GM19372 (cell line): ENCODE measurements at regions not wholly inside any gene's neighbourhood (a gene's known extent, or its start where the extent isn't known, plus 50 kb on each side); places are given as distances from the start of the nearest gene placed in this dataset.
"Not testable (repeated sequence)": the region's sequence is repeated elsewhere in the genome, so short reads cannot be mapped to it uniquely, and the experiment has no call there.

Experiments used
- ATAC-seq: cut with Tn5 transposase; IDR thresholded peaks from one replicate; pipeline ENCODE4 v1.9.1; 2021; ENCODE audit warnings: mild to moderate bottlenecking, low read depth, moderate library complexity; ENCODE audit not compliant: unreplicated experiment

DNA sequence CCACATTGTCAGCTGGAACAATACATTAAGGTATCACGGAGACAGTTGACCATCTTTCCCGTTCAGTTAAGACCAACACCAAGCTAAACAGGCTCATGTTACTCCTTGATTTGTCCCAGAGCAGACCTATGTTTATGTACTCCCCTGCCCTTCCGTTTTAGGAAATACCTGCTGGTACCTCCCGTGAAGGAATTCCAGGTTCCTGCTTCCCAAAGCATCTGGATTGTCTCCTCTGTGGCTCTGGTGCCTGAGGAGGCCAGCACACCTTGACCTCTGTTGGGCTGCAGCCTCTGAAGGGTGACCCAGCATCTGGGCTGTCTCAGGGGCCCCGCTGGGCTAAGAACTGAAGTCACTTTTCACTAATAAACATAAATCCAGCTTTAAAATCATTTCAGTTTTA lies 647.8 kb upstream of the MARCKS start:
- ATAC-seq = no peak

DNA sequence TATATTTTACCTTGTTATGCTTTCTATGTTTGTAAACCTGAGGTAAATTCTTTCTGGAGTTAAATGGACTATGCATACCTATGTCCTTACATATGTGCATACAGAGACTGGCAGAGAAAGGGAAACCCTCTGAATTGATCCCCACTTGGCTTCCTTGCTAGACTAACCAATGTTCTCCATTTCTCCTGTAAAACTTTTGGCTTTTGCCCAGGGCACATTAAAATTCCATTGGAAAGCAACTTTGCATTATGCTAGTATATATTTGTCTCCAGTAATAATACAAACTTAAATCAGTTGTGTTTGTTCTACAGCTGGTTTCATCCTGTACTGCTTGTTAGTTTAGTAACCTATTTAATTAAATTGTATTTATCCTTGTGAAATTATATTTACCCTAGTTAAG lies 646.0 kb upstream of the MARCKS start:
- ATAC-seq = no peak

DNA sequence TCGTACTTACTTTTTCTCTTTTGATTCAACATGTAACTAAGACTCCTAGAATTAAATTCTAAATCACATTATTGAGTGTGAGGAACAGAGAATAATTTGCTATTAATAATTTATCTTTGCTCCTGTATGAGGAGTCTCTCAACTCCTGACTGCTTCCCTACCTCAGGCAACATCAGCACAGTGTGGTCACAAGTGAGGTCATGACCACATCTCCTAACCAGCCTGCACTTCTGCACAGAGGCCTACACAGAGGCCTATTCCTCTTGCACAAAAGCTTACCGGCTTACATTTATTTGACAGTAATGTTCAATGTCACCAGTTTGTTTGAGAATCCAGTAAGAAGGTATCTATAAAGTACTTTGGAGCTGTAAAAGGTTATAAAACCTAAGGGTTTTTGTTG lies 637.4 kb upstream of the MARCKS start:
- no peak for ATAC-seq

- no peak for ATAC-seq
Measured at GRCh38 chr6:113220832-113221231, 636.3 kb upstream of the MARCKS start.

- no peak for ATAC-seq
Measured at GRCh38 chr6:113221850-113222249, 635.3 kb upstream of the MARCKS start.

DNA sequence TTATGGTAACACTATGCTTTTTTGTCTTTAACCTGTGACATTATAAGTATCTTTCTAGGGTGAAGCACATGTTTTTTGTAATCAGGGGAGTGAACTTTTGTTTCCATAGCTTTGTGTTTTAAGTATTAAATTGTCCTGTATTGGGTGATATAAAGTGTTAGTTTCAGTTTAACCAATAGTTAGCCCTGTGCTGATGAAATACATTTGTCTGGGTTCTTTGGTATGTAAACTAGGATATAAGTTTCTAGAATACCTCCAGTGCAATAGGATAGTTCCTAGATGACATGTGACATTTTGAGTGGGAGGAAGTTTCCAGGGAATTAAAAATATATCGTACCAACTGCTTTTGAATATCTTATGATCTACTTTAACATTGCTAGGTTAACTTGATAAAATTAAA lies 611.0 kb upstream of the MARCKS start:
- ATAC-seq = no peak

- no peak for ATAC-seq
Measured at GRCh38 chr6:113248532-113248931, 608.6 kb upstream of the MARCKS start.

DNA sequence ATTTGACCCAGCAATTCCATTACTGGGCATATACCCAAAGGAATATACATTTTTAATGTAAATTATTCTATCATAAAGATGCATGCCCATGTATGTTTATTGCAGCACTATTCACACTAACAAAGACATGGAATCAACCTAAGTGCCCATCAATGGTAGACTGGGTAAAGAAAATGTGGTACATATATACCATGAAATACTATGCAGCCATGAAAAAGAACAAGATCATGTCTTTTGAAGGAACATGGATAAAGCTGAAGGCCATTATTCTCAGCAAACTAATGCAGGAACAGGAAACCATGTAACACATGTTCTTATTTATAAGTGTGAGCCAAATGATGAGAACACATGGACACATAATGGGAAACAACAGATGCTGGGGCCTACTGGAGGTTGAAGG lies 603.0 kb upstream of the MARCKS start:
- ATAC-seq = not testable (repeated sequence)

GRCh38 chr6:113258771-113259170 lies 598.4 kb upstream of the MARCKS start:
- no peak for ATAC-seq

GRCh38 chr6:113271437-113271836 lies 585.7 kb upstream of the MARCKS start:
- no peak for ATAC-seq

GRCh38 chr6:113276601-113277000 lies 580.5 kb upstream of the MARCKS start:
- ATAC-seq = no peak

GRCh38 chr6:113277111-113277510 lies 580.0 kb upstream of the MARCKS start:
- no peak for ATAC-seq

DNA sequence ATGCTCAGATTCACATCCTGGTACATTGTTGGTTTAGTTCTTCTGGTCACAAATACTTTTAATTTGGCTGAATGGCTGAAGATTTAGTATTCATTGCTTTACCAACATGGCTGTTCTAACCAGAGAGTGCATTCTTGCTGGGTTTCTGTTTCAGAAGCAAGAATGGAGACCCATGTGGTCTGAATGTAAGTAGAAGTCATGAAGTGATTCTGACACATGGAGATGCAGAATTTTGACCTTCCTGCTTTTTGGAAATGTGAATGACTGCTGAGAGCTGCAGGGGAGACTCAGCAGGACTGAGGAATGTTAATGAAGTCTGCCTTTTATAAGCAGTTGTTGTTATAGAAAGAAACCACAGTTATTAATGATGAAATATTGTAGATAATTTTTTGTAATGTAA lies 576.1 kb upstream of the MARCKS start:
- ATAC-seq = no peak

GRCh38 chr6:113281431-113281830 lies 575.7 kb upstream of the MARCKS start:
- ATAC-seq = no peak

- ATAC-seq = no peak
Measured at GRCh38 chr6:113287396-113287795, 569.7 kb upstream of the MARCKS start.

GRCh38 chr6:113288409-113288808 lies 568.7 kb upstream of the MARCKS start:
- no peak for ATAC-seq

DNA sequence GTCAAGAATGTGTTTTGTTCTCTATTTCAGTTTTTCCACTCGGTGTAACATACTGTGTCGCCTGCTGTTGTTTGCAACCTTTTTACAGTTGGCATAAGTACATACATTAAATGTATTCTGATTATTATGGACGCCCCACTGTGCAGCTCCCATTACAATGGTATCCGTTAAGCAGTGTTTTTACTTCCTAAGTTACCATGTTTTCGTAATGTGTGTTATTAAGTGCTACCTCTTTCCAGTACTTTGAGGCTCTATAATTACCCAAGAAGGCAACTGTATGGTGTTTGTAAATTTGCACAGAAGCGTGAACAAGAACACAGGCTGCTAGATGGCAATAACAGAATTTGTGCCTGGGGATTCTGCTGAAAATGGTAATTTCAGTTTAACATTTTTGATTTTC lies 568.0 kb upstream of the MARCKS start:
- no peak for ATAC-seq

GRCh38 chr6:113290684-113291083 lies 566.5 kb upstream of the MARCKS start:
- ATAC-seq = no peak

DNA sequence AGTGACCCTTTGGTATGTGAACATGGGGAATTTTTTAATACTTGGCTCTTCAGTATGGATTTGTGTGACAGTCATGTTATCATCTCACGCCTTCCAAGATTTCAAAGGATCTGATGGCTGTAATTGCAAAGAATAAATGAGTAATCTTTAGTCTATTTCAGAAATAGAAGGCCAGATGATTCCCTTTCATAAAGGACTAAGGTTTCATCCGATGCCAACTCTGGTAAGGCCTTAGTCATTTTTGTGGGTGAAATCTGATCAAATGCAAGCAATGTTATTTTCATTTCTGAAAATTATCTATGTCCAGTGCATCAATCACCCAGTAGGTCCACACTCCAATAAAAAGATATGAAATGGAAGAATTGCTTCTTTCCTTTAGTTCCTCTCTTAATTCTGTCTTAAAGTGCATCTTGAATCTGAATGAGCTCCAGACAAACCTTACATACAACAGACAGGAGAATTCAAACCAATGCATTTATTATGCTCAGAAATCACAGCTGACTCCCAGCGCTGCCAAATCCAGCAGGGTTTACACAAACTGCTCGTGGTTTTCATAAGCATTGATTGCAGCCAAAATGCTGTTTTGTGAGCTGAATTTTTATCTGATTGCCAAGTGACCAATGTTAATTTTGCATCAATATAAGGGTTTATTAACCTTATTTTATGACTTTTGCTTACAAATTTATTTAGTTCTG lies 565.2 kb upstream of the MARCKS start:
- ATAC-seq = no peak

DNA sequence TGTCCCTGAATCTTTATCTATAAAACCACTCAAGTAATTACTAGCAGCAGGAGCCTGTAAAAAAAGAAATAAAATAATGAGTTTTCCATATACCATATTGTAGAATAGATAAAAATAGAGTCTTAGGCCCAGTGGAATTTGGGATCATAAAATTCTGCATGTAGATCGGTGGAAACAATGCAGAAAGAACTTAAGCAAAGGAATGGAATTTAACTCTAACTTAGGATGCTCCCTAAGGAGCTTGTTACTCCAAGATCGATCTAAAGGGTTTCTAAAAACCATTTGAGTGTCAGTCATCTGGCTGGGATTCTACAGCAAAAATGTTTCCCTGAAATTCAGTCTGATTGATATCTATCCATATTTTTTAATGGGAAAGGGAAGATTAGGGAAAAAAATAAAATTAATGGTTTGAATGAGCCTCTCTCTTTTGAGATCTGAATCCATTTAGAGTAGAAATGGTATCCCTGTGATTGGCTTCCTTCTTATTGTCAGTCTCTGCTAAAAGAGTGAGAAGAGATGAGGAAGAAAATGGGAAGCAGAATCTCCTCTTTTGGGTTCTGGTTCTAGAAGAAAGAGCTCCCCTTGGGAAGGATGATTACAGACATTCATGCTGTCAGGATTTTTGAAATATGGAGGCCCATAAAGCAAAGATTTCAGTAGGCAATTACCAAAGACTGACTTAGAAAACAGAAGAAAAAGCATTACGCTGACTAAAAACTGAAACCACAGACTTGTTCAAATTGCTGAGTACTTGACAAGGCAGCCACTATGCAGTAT lies 564.3 kb upstream of the MARCKS start:
- ATAC-seq = no peak

GRCh38 chr6:113293423-113293740 lies 563.8 kb upstream of the MARCKS start:
- no peak for ATAC-seq

DNA sequence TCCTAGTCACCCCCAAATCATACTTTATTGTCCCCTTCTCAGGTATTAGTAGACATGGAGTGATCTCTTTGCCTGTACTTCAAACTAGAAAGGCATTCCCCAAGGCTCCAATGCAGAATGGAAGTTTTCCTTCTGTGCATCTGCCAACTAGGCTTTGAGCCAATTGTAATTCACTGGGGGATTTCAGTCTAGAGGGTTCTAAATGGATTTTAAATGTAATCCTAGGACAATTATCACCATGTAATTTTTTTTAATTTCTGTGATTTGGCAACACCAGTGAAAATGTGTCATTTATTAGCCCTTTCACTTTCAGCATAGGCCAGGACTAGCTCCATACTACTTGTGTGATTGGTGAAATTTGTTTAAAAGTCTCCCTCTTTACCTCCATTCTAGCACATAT lies 557.6 kb upstream of the MARCKS start:
- no peak for ATAC-seq
